ENCODE measurements at regions not wholly inside any gene's neighbourhood (a gene's known extent, or its start where the extent isn't known, plus 50 kb on each side); places are given as distances from the start of the nearest gene placed in this dataset.

DNA sequence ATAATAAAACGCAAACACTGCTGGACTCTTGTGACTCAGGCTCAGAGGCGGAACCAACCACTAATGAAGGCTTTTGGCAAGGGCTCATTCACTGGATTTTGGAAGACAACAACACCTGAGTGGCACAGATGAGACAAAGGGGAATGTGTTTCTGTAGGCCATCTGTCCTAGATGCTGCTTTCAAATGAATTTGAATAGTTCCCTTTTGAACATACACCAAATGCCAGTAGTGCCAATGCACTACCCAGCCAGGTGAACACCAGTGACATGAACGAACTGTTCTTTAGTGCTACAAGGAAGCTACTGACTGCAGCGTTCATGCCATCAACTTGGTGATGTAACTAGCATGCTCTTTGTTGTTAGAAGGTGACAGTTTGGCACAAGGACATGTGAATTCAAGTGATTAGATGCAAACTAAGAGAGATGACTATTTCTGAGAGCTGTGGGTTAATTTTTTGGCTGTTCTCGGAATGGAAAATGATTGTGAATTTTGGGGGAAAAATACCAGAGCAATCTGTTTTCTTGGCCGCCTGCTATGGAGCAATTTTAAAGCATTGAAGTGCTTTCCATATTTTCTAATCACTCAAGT, 173.7 kb downstream of the SLC24A2 start:
- no peaks in the 10 kb centered on the region for H3K4me1 ChIP-seq
- no peaks in the 10 kb centered on the region for H3K9me3 ChIP-seq
- H3K27ac ChIP-seq: no peak overlapping the region
- DNase-seq (no peak), ATAC-seq (no peak)
- no peaks in the 10 kb centered on the region for H3K27me3 ChIP-seq
- in situ Hi-C loops (cut with MboI; ENCODE audit: low sequenced_read_pairs in 4 of 4): loop anchor here in 1 of 4 donors (25.0 kb wide), 1 partner anchor 97 kb away; no protein-coding TSS in a partner anchor
- no peaks in the 10 kb centered on the region for H3K36me3 ChIP-seq
- no peak overlapping the region for H3K4me3 ChIP-seq
- intact Hi-C loops (cut with DNase I; ENCODE audit: low total_unique reads): no loop called here
- TF ChIP-seq POLR2A (IDR thresholded peaks at IDR 0.05): no peak
- TF ChIP-seq, protein P1, sequence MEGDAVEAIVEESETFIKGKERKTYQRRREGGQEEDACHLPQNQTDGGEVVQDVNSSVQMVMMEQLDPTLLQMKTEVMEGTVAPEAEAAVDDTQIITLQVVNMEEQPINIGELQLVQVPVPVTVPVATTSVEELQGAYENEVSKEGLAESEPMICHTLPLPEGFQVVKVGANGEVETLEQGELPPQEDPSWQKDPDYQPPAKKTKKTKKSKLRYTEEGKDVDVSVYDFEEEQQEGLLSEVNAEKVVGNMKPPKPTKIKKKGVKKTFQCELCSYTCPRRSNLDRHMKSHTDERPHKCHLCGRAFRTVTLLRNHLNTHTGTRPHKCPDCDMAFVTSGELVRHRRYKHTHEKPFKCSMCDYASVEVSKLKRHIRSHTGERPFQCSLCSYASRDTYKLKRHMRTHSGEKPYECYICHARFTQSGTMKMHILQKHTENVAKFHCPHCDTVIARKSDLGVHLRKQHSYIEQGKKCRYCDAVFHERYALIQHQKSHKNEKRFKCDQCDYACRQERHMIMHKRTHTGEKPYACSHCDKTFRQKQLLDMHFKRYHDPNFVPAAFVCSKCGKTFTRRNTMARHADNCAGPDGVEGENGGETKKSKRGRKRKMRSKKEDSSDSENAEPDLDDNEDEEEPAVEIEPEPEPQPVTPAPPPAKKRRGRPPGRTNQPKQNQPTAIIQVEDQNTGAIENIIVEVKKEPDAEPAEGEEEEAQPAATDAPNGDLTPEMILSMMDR (IDR thresholded peaks at IDR 0.05 in 4 of 5, conservative IDR thresholded peaks at IDR 0.05 in 1 of 5): no peak

DNA sequence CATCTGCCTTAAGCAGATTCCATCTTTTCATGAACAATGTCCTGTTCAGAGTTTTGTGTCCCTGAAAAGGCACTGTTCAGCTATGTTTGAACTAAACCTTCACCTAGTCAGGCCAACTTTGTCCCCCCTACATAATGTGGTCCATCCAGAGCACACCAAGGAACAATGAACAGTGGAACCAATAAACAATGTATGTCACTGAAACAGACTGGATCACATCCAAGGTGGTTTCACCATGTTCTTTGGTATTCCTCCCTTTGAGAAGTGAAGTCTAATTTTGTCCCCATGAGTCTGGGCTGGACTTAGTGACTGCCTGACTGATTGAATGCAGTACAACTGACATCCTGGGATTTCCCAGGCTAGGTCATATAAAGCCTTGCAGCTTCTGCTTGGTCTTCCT, 174.5 kb downstream of the SLC24A2 start:
- no peaks in the 10 kb centered on the region for H3K36me3 ChIP-seq
- no peaks in the 10 kb centered on the region for H3K9me3 ChIP-seq
- intact Hi-C loops (cut with DNase I; ENCODE audit: low total_unique reads): no loop called here
- no peak for DNase-seq
- ATAC-seq: no peak
- TF ChIP-seq, protein P1 (IDR thresholded peaks at IDR 0.05 in 4 of 5, conservative IDR thresholded peaks at IDR 0.05 in 1 of 5): no peak
- TF ChIP-seq POLR2A (IDR thresholded peaks at IDR 0.05): no peak
- no peaks in the 10 kb centered on the region for H3K27me3 ChIP-seq
- H3K27ac ChIP-seq: no peak overlapping the region
- H3K4me3 ChIP-seq: no peak overlapping the region
- H3K4me1 ChIP-seq: no peaks in the 10 kb centered on the region
- in situ Hi-C loops (cut with MboI; ENCODE audit: low sequenced_read_pairs in 4 of 4): loop anchor here in 1 of 4 donors (25.0 kb wide), 1 partner anchor 98 kb away; no protein-coding TSS in a partner anchor

DNA sequence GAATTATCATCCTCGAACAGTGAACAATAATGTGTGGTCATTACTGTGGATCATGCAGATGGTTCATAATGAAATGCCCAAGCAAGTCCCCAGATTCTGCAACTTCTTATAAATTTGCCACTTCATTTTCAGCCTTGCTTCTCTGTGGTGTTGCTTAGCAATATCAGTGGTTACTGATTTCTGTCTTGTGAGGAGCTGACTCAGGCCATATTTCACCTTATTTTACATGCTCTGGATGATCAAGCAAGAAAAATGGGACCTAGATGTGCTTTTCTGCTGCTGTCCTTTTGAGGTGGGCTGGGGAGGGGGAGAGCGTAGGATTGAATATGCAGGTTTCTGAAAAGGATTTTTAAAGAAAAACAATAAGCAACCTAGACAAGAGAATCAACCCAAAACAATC, 188.3 kb downstream of the SLC24A2 start:
- Histone ChIP-seq H3K36me3 (no peaks in the 10 kb centered on the region), H3K9me3 (no peaks in the 10 kb centered on the region), H3K27me3 (no peaks in the 10 kb centered on the region), H3K4me1 (no peaks in the 10 kb centered on the region), H3K27ac (no peak overlapping the region), H3K4me3 (no peak overlapping the region)
- no peak for DNase-seq
- intact Hi-C loops (cut with DNase I; ENCODE audit: low total_unique reads): no loop called here
- no peak for TF ChIP-seq POLR2A (IDR thresholded peaks at IDR 0.05)
- TF ChIP-seq, protein P1 (IDR thresholded peaks at IDR 0.05 in 4 of 5, conservative IDR thresholded peaks at IDR 0.05 in 1 of 5): no peak
- in situ Hi-C loops (cut with MboI; ENCODE audit: low sequenced_read_pairs in 4 of 4): loop anchor here in 1 of 4 donors (25.0 kb wide), 1 partner anchor 112 kb away; no protein-coding TSS in a partner anchor
- no peak for ATAC-seq

DNA sequence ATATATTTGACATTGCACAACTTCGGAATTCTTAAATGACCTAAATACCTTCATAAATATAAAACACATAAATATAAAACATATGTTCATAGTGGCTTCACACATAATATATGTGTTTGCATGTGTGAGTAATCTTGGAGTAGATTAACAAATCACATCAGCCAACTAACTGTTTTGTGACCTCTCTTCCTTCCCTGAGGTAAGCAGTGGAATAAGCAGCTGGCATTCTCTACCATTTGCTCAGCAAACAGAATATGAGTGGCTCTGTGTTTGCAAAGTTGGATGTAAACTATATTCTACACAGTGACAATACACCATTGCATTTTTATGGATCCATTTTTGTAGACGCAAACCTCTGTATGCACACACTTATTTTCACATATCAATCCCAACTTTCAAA, 189.9 kb downstream of the ACER2 start:
- H3K27me3 ChIP-seq: no peaks in the 10 kb centered on the region
- no peak for DNase-seq
- in situ Hi-C loops (cut with MboI; ENCODE audit: low sequenced_read_pairs in 4 of 4): no loop called here
- no peaks in the 10 kb centered on the region for H3K4me1 ChIP-seq
- no peaks in the 10 kb centered on the region for H3K36me3 ChIP-seq
- ATAC-seq: no peak
- intact Hi-C loops (cut with DNase I; ENCODE audit: low total_unique reads): no loop called here
- TF ChIP-seq, protein P1 (IDR thresholded peaks at IDR 0.05 in 4 of 5, conservative IDR thresholded peaks at IDR 0.05 in 1 of 5): no peak
- no peak for TF ChIP-seq POLR2A (IDR thresholded peaks at IDR 0.05)
- H3K27ac ChIP-seq: no peak overlapping the region
- no peaks in the 10 kb centered on the region for H3K9me3 ChIP-seq
- H3K4me3 ChIP-seq: no peak overlapping the region

DNA sequence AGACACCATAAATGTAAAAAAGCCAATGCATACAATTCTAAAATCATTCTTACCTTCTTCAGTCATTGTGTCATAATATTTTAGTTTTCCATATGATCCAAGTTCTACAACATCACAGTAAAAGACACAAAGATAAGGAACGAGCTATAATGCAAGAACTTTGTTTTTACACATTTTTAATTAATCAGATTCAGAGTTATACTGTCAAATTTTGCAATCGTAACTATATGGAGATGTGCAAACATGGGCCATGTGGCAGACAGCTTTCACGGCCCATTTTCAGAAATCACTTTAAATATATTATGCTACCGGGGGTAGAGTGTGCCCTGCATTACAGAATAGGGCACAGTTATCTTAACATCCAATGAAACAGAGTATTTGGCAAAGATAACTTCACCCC, 188.4 kb downstream of the ACER2 start:
- no peak overlapping the region for H3K4me3 ChIP-seq
- no peaks in the 10 kb centered on the region for H3K27me3 ChIP-seq
- in situ Hi-C loops (cut with MboI; ENCODE audit: low sequenced_read_pairs in 4 of 4) (no loop called here), intact Hi-C loops (cut with DNase I; ENCODE audit: low total_unique reads) (no loop called here)
- no peak overlapping the region for H3K27ac ChIP-seq
- no peak for ATAC-seq
- H3K36me3 ChIP-seq: no peaks in the 10 kb centered on the region
- no peaks in the 10 kb centered on the region for H3K4me1 ChIP-seq
- no peak for TF ChIP-seq POLR2A (IDR thresholded peaks at IDR 0.05)
- TF ChIP-seq, protein P1 (IDR thresholded peaks at IDR 0.05 in 4 of 5, conservative IDR thresholded peaks at IDR 0.05 in 1 of 5): no peak
- H3K9me3 ChIP-seq: no peaks in the 10 kb centered on the region
- no peak for DNase-seq
